HL-60 (cell line): ENCODE measurements at regions not wholly inside any gene's neighbourhood (a gene's known extent, or its start where the extent isn't known, plus 50 kb on each side); places are given as distances from the start of the nearest gene placed in this dataset.

Experiments
- POLR2AphosphoS5 ChIP-seq: IDR thresholded peaks from 2 replicates; pipeline ENCODE4 v1.6.1; 2012; ENCODE audit warnings: low read depth
- REST ChIP-seq: IDR thresholded peaks from 2 replicates; pipeline ENCODE4 v1.6.1; 2012; ENCODE audit warnings: low read depth; ENCODE audit not compliant: insufficient replicate concordance
- TF ChIP-seq, protein P1 (sequence below): IDR thresholded peaks from one replicate; pipeline ENCODE4 v1.5.1; 2011; ENCODE audit warnings: low read length, control low read depth, inconsistent platforms; ENCODE audit not compliant: insufficient read depth

DNA sequence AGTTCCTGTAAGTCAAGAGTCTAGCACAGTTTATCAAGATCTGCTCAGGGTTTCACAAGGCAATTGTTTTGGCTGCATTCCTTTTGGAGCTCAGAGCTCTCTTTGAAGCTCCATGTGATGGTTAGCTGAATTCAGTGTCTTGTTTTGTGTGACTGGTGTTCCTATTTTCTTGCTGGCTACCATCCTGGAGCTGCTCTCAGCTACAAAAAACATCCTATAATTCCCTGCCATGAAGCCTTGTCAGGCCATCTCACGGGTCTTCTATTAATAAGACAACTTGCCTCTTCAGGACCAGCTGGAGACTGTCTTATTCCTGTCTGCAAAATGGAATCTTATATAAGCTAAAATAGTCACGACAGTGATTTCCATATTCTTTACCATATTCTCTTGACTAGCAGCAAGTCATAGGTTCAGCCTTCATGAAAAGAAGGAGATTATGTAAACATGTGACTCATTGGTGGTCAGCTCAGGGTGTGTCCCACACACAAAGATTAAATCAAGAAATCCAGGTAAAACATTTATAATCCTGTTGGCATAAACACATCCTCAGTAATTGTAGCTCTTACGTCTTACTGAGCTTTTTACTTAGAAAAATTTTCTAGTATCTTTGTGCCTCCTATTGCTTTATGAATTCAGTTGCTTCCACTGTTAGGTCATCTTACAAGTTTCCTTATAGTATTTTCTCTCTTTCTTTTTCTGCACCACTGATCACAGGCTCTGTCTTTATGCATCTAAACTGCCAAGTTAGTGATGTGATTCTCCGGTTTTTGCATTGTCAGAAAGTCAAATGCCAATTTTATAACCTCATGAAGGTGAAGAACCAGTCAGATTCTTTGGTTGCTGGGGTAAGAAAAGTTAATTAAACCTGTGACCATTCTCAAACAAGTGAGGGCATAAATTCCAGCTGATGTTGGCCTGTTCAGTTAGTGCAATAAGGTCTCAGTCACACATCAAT lies 378.5 kb upstream of the MGAT4C start:
- TF ChIP-seq, protein P1, sequence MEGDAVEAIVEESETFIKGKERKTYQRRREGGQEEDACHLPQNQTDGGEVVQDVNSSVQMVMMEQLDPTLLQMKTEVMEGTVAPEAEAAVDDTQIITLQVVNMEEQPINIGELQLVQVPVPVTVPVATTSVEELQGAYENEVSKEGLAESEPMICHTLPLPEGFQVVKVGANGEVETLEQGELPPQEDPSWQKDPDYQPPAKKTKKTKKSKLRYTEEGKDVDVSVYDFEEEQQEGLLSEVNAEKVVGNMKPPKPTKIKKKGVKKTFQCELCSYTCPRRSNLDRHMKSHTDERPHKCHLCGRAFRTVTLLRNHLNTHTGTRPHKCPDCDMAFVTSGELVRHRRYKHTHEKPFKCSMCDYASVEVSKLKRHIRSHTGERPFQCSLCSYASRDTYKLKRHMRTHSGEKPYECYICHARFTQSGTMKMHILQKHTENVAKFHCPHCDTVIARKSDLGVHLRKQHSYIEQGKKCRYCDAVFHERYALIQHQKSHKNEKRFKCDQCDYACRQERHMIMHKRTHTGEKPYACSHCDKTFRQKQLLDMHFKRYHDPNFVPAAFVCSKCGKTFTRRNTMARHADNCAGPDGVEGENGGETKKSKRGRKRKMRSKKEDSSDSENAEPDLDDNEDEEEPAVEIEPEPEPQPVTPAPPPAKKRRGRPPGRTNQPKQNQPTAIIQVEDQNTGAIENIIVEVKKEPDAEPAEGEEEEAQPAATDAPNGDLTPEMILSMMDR, result no peak
- no peak for TF ChIP-seq POLR2AphosphoS5
- TF ChIP-seq REST, result no peak
